Ishikawa (cell line): ENCODE measurements at regions not wholly inside any gene's neighbourhood (a gene's known extent, or its start where the extent isn't known, plus 50 kb on each side); places are given as distances from the start of the nearest gene placed in this dataset.

ENCODE experiments used
- EGR1 ChIP-seq: IDR thresholded peaks from 2 replicates; pipeline ENCODE4 v1.6.1; 2012
- EP300 ChIP-seq: IDR thresholded peaks from 2 replicates; pipeline ENCODE4 v1.6.1; 2012; ENCODE audit warnings: borderline replicate concordance
- RAD21 ChIP-seq: IDR thresholded peaks from 2 replicates; pipeline ENCODE4 v1.6.1; 2012; ENCODE audit warnings: low read depth
- TCF12 ChIP-seq: IDR thresholded peaks from 2 replicates; pipeline ENCODE4 v1.6.1; 2012; ENCODE audit warnings: low read depth
- YY1 ChIP-seq: IDR thresholded peaks from 2 replicates; pipeline ENCODE4 v1.6.1; 2012; ENCODE audit warnings: low read depth
- ZBTB7A ChIP-seq: IDR thresholded peaks from 2 replicates; pipeline ENCODE4 v1.6.1; 2012; ENCODE audit warnings: low read depth
- TF ChIP-seq, protein P1 (sequence below): IDR thresholded peaks from 2 replicates; pipeline ENCODE4 v1.6.1; 2012

DNA sequence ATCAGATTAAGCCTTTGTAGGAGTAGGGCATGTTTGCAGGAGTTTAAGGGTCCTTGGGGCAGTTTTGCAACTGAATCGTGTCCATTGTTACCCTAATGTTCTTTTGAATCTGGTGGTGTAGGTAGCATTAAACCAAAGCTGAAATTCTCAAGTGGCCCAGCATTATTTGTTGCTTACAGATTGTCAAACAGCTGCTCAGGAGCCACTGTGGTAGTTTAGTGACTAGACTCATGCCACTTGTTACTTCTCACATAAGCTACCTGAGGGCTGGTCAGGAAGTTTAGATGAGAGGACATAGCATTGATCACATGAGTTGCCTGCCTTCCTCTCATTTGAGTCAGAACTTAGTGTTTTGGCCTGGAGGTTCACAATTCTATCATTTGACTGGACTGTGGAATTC, 157.6 kb downstream of the HAUS1 start:
- TF ChIP-seq EP300: no peak
- TF ChIP-seq ZBTB7A: no peak
- no peak for TF ChIP-seq RAD21
- TF ChIP-seq TCF12: no peak
- TF ChIP-seq, protein P1, sequence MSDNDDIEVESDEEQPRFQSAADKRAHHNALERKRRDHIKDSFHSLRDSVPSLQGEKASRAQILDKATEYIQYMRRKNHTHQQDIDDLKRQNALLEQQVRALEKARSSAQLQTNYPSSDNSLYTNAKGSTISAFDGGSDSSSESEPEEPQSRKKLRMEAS: no peak
- TF ChIP-seq EGR1: no peak
- TF ChIP-seq YY1: no peak
